Suprapubic skin (tissue), 3 donors: ENCODE measurements at regions not wholly inside any gene's neighbourhood (a gene's known extent, or its start where the extent isn't known, plus 50 kb on each side); places are given as distances from the start of the nearest gene placed in this dataset.

Experiments used
- CTCF ChIP-seq, 2 donors: fragments of 200-600 bp in 1 of 2; fragments of 450-650 bp in 1 of 2; sonication (generic) in 1 of 2; IDR thresholded peaks; one replicate each; pipeline ENCODE4 v1.5.1; 2016 to 2019; ENCODE audit warnings: antibody characterized with exemption in 2 of 2, mild to moderate bottlenecking in 1 of 2, moderate library complexity in 1 of 2
- POLR2A ChIP-seq, 2 donors: fragments of 450-650 bp; IDR thresholded peaks; one replicate each; pipeline ENCODE4 v1.6.1; 2017; ENCODE audit warnings: antibody characterized with exemption in 2 of 2, mild to moderate bottlenecking in 2 of 2, moderate library complexity in 2 of 2

- TF ChIP-seq POLR2A (IDR thresholded peaks at IDR 0.05) (no peak), CTCF (IDR thresholded peaks at IDR 0.05) (no peak)
Observed at GRCh38 chr2:7907041-7907440, 774.8 kb upstream of the ID2 start.
